NB4 (cell line): ENCODE measurements at regions not wholly inside any gene's neighbourhood (a gene's known extent, or its start where the extent isn't known, plus 50 kb on each side); places are given as distances from the start of the nearest gene placed in this dataset.

Source experiments
- CTCF ChIP-seq: IDR thresholded peaks from one replicate; pipeline ENCODE4 v1.5.1; 2012; ENCODE audit warnings: low read depth, low read length
- POLR2A ChIP-seq: IDR thresholded peaks from 2 replicates; pipeline ENCODE4 v1.6.1; 2011; ENCODE audit warnings: mild to moderate bottlenecking; ENCODE audit not compliant: insufficient read length; ENCODE audit errors: extremely low read depth

GRCh38 chr18:10116574-10116973, 202.8 kb downstream of the VAPA start:
- TF ChIP-seq POLR2A (no peak), CTCF (no peak)
